Motor neuron (in vitro differentiated cells): ENCODE measurements at regions not wholly inside any gene's neighbourhood (a gene's known extent, or its start where the extent isn't known, plus 50 kb on each side); places are given as distances from the start of the nearest gene placed in this dataset.

Source experiments
- ATAC-seq, 8 experiments: fragments of 200-7000 bp; cut with Tn5 transposase; replicated peaks in 6 of 8; 2 replicates each; pipeline ENCODE4 v1.8.0; 2021; ENCODE audit warnings: mild to moderate bottlenecking in 8 of 8, moderate library complexity in 8 of 8
- H3K27ac ChIP-seq, 2 donors: fragments of 250-450 bp; sonication (Bioruptor Pico); 2 replicates each; pipeline ENCODE4 v1.9.0; 2021; ENCODE audit warnings: antibody characterized with exemption in 2 of 2, mild to moderate bottlenecking in 2 of 2, moderate library complexity in 1 of 2
- H3K4me1 ChIP-seq, 2 donors: fragments of 250-450 bp; sonication (Bioruptor Pico); replicated peaks in 1 of 2; 2 replicates each; pipeline ENCODE4 v1.6.1; 2021; ENCODE audit warnings: antibody characterized with exemption in 2 of 2, mild to moderate bottlenecking in 2 of 2, moderate library complexity in 1 of 2
- H3K4me3 ChIP-seq, 5 donors: fragments of 250-450 bp; sonication (Bioruptor Pico); 2 replicates each; pipeline ENCODE4 v1.9.0; 2021; ENCODE audit warnings: antibody characterized with exemption in 5 of 5, mild to moderate bottlenecking in 5 of 5, moderate library complexity in 4 of 5
- WGBS, 10 experiments: fragments of 450-650 bp; shearing (Covaris generic); methylation state at CpG; one replicate each; pipeline ENCODE4 v1.0.0; 2022; 5-methylcytosine and 5-hydroxymethylcytosine counted together
- in situ Hi-C, 9 experiments: fragments of 400-800 bp; cut with MboI; loops; one replicate each; pipeline ENCODE4 v1.15.0; 2021; ENCODE audit warnings: low sequenced_read_pairs in 9 of 9, low pct_unique_long_range_greater_than_20kb in 2 of 9; ENCODE audit not compliant: unreplicated experiment in 9 of 9

- ATAC-seq = no peak
- WGBS, 10 experiments = 80 to 100% (median 93%) methylated on average over 1 of the region's 1 CpG; no CpG with 5 or more reads in 6 of the 10 experiments
- Histone ChIP-seq H3K27ac (no peak overlapping the region), H3K4me3 (no peak overlapping the region), H3K4me1 (peaks cover 5 to 6% of the 10 kb centered on the region in 2 donors)
- in situ Hi-C loops = no loop called here
Observed at GRCh38 chr7:54883576-54883975, 124.6 kb upstream of the SEC61G start.

- no peak for ATAC-seq
- peaks cover 5 to 6% of the 10 kb centered on the region in 2 donors for H3K4me1 ChIP-seq
- no peak overlapping the region for H3K4me3 ChIP-seq
- in situ Hi-C loops = no loop called here
- H3K27ac ChIP-seq = no peak overlapping the region
- 81 to 100% (median 98%) methylated on average over 1 of the region's 1 CpG; no CpG with 5 or more reads in 2 of the 10 experiments for WGBS, 10 experiments
Observed at GRCh38 chr7:54885285-54885684, 126.3 kb upstream of the SEC61G start.

DNA sequence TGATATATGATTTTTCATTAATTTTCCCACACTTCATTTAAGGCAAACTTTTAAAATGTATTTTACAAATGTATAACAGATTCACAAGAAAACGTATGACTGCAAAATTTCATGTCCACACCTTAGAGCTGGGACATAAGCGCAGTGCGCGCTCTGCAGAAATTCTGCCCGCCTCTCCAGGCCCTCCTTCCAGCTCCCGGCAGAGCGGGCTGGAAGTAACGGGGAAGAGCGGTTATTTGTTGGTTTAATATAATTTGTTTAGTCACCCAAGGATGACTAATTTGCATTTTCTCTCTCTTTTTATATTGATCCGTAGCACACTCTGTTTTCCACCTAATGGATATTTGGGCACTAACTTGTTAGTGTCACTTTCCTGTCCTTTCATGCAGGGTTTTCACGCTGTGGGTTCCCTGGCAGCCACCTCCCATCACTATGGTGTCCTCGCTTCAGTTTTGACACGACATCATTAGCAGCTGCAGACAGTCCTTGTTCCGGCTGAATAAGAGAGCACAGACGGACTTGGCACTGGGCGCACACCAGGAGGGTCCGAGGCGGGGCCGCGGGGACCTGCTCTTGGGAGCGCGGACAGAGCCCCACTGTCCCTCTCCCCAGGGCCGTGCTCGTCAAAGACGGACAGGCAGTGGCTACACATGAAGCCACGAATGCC is 129.2 kb upstream of the SEC61G start:
- 0 to 64% (median 24%) methylated on average over 1 to 15 of the region's 26 CpGs; no CpG with 5 or more reads in 1 of the 10 experiments for WGBS, 10 experiments
- peak overlapping the region; percentile 14 to 34 (median 28) for H3K4me3 ChIP-seq
- H3K27ac ChIP-seq = no peak overlapping the region
- ATAC-seq = peak; percentile 48 to 97 (median 95)
- in situ Hi-C loops = no loop called here
- H3K4me1 ChIP-seq = peaks cover 5 to 6% of the 10 kb centered on the region in 2 donors

GRCh38 chr7:54888734-54889082 is 129.7 kb upstream of the SEC61G start:
- 0 to 41% (median 15%) methylated on average over 1 to 12 of the region's 12 CpGs; no CpG with 5 or more reads in 4 of the 10 experiments for WGBS, 10 experiments
- H3K27ac ChIP-seq = no peak overlapping the region
- in situ Hi-C loops = no loop called here
- peak overlapping the region; percentile 14 to 34 (median 28) for H3K4me3 ChIP-seq
- peaks cover 5 to 6% of the 10 kb centered on the region in 2 donors for H3K4me1 ChIP-seq
- peak; percentile 18 to 83 (median 72) for ATAC-seq

DNA sequence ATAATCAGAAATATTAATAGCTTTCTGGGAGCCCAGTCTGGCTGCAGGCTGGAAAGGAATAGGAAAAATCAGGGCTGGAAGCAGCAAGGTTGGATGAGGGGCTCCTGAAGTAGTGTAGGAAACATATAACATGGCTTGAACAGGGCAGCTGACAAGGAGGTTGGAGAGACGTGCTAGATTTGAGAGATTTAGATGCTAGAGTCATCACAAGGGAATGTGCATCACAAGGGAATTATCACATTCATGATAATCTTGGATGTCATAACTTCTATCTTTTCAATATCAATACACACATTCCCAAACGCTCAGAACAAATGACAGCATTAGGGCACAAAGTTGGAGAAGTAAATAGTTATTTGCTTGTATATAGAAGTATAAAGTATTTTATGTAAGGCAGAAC is 120.9 kb upstream of the EGFR start:
- WGBS, 10 experiments = 0 to 100% (median 56%) methylated on average over 1 to 2 of the region's 2 CpGs; no CpG with 5 or more reads in 2 of the 10 experiments
- in situ Hi-C loops = no loop called here
- Histone ChIP-seq H3K27ac (no peak overlapping the region), H3K4me3 (no peak overlapping the region), H3K4me1 (no peaks in the 10 kb centered on the region)
- ATAC-seq = no peak

- in situ Hi-C loops = no loop called here
- 20 to 88% (median 75%) methylated on average over 5 to 9 of the region's 9 CpGs for WGBS, 10 experiments
- Histone ChIP-seq H3K4me3 (no peak overlapping the region), H3K27ac (no peak overlapping the region), H3K4me1 (no peaks in the 10 kb centered on the region)
- no peak for ATAC-seq
Observed at GRCh38 chr7:54898659-54899340, 120.0 kb upstream of the EGFR start.

- H3K4me3 ChIP-seq = no peak overlapping the region
- H3K27ac ChIP-seq = no peak overlapping the region
- WGBS, 10 experiments = 60 to 100% (median 100%) methylated on average over 1 to 4 of the region's 5 CpGs; no CpG with 5 or more reads in 3 of the 10 experiments
- in situ Hi-C loops = no loop called here
- no peaks in the 10 kb centered on the region for H3K4me1 ChIP-seq
- no peak for ATAC-seq
Observed at GRCh38 chr7:54901840-54902239, 117.0 kb upstream of the EGFR start.

GRCh38 chr7:54904130-54904529 is 114.7 kb upstream of the EGFR start:
- ATAC-seq = peak in 4 of 8 experiments; percentile 24 to 98 (median 60)
- in situ Hi-C loops = no loop called here
- Histone ChIP-seq H3K27ac (no peak overlapping the region), H3K4me1 (no peaks in the 10 kb centered on the region), H3K4me3 (no peak overlapping the region)
- WGBS, 10 experiments = 0 to 92% (median 36%) methylated on average over 1 to 4 of the region's 4 CpGs; no CpG with 5 or more reads in 2 of the 10 experiments

GRCh38 chr7:54904986-54905385 is 113.8 kb upstream of the EGFR start:
- Histone ChIP-seq H3K4me1 (no peaks in the 10 kb centered on the region), H3K27ac (no peak overlapping the region), H3K4me3 (no peak overlapping the region)
- ATAC-seq = no peak
- WGBS, 10 experiments = 69 to 95% (median 77%) methylated on average over 2 to 7 of the region's 7 CpGs
- in situ Hi-C loops = no loop called here

DNA sequence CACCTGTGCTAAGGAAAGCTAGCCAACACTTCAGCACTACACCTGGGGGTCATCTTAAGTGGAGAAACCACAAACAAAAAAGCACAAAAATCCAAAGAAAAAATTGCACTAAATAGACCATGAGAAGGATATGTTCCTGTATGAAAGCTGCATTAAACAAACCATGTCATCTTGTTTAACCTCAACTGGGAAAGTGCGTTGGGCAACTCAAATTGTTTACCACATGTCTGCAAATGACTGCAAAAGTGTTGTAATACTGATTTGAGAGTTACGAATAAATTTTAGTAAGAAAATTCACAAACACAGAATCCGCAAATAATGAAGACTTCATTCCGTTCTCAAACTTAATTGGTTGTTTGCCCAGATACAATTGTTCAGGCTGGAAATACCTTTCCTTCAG is 111.9 kb upstream of the EGFR start:
- no peaks in the 10 kb centered on the region for H3K4me1 ChIP-seq
- no peak overlapping the region for H3K27ac ChIP-seq
- no peak overlapping the region for H3K4me3 ChIP-seq
- in situ Hi-C loops = no loop called here
- WGBS, 10 experiments = 73 to 100% (median 94%) methylated on average over 2 to 4 of the region's 4 CpGs
- ATAC-seq = no peak

DNA sequence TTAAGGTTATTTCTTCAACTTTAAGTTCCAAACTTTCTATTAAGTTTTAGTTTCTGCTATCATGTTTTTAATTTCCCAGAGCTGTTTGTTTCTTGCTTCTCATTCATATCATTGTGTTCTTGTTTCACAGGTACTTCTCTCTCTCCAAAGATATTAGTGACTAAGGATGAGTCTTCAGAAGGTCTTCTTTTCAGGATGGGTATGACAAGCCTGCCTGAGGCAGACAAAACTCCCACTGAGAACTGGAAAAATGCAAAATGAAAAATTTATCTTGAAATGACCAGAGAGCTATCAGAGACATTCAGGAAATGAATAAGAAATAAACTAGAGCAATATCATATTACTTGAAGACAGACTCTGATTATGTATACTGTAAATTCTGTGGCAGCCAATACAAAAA is 110.8 kb upstream of the EGFR start:
- Histone ChIP-seq H3K27ac (no peak overlapping the region), H3K4me1 (no peaks in the 10 kb centered on the region), H3K4me3 (no peak overlapping the region)
- ATAC-seq = no peak
- in situ Hi-C loops = no loop called here

DNA sequence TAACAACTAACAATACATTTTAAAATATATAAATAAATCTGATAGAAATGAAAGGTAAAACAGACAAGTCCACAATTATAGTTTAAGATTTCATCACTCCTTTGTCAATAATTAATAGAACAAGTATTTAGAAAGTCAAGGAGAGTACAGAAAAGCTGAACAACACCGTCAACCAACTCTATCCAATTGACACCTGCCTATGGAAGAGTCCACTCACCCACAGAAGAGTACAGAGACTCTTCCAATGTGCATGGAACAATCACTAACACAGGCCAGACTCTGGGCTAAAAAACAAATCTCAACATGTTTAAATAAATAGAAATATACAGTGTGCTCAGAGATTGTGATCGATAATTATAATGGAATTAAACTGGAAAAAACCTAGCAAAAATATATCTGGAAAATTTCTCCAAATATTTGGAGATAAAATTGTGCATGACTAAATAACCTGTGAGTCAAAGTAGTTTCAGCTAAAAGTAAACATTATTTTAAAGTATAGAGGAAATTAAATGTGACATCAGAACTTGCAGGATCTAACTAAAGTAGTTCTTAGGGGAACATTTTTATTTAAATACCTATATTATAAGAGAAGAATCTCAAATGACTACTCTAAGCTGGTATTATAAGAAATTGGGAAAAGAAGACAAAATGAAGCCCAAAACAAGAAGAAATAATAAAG is 109.9 kb upstream of the EGFR start:
- Histone ChIP-seq H3K27ac (no peak overlapping the region), H3K4me1 (no peaks in the 10 kb centered on the region), H3K4me3 (no peak overlapping the region)
- in situ Hi-C loops = no loop called here
- ATAC-seq = no peak
- WGBS, 10 experiments = 86 to 100% (median 92%) methylated on average over 1 to 2 of the region's 2 CpGs

- no peaks in the 10 kb centered on the region for H3K4me1 ChIP-seq
Observed at GRCh38 chr7:54915870-54916598, 102.8 kb upstream of the EGFR start.

More at GRCh38 chr7:54915870-54916598, 102.8 kb upstream of the EGFR start:
- WGBS, 10 experiments = 9 to 98% (median 80%) methylated on average over 3 to 8 of the region's 8 CpGs
- Histone ChIP-seq H3K4me3 (no peak overlapping the region), H3K27ac (no peak overlapping the region)
- in situ Hi-C loops = no loop called here
- no peak for ATAC-seq
